Cardiac muscle cell (in vitro differentiated cells and primary cell): ENCODE measurements at regions not wholly inside any gene's neighbourhood (a gene's known extent, or its start where the extent isn't known, plus 50 kb on each side); places are given as distances from the start of the nearest gene placed in this dataset.
"Not testable (repeated sequence)": the region's sequence is repeated elsewhere in the genome, so short reads cannot be mapped to it uniquely, and the experiment has no call there.

Experiments
- DNase-seq, 2 donors: peaks; one replicate each; pipeline versions ENCODE4 v3.0.0 to v3.0.0-alpha.2; 2010 to 2017; ENCODE audit warnings: low read depth in 1 of 2, low spot score in 1 of 2
- H3K27ac ChIP-seq: fragments of 200-600 bp; sonication (generic); 2 replicates; pipeline ENCODE4 v1.5.1; 2016
- H3K27me3 ChIP-seq: fragments of 200-600 bp; sonication (generic); 2 replicates; pipeline ENCODE4 v1.6.0; 2016; ENCODE audit warnings: control low read depth
- H3K36me3 ChIP-seq: fragments of 200-600 bp; sonication (generic); 2 replicates; pipeline ENCODE4 v1.5.1; 2016; ENCODE audit warnings: control low read depth
- H3K4me1 ChIP-seq: fragments of 200-600 bp; sonication (generic); 2 replicates; pipeline ENCODE4 v1.8.1; 2017; ENCODE audit warnings: low read depth, mild to moderate bottlenecking, mixed run types
- H3K4me3 ChIP-seq: fragments of 200-600 bp; sonication (generic); 2 replicates; pipeline ENCODE4 v1.5.1; 2016; ENCODE audit warnings: mild to moderate bottlenecking
- H3K9me3 ChIP-seq: fragments of 200-600 bp; sonication (generic); 2 replicates; pipeline ENCODE4 v1.5.1; 2017; ENCODE audit warnings: low read depth, mild to moderate bottlenecking, control low read depth
- TF ChIP-seq, protein P1 (sequence below): IDR thresholded peaks from 2 replicates; pipeline ENCODE4 v1.5.1; 2012; ENCODE audit warnings: low read depth, mild to moderate bottlenecking, low read length

GRCh38 chr3:87691109-87691508 is 367.7 kb downstream of the CGGBP1 start:
- H3K36me3 ChIP-seq, result no peaks in the 10 kb centered on the region
- H3K4me3 ChIP-seq, result no peak overlapping the region
- H3K4me1 ChIP-seq, result no peaks in the 10 kb centered on the region
- H3K27ac ChIP-seq, result no peak overlapping the region
- H3K9me3 ChIP-seq, result no peaks in the 10 kb centered on the region
- TF ChIP-seq, protein P1, sequence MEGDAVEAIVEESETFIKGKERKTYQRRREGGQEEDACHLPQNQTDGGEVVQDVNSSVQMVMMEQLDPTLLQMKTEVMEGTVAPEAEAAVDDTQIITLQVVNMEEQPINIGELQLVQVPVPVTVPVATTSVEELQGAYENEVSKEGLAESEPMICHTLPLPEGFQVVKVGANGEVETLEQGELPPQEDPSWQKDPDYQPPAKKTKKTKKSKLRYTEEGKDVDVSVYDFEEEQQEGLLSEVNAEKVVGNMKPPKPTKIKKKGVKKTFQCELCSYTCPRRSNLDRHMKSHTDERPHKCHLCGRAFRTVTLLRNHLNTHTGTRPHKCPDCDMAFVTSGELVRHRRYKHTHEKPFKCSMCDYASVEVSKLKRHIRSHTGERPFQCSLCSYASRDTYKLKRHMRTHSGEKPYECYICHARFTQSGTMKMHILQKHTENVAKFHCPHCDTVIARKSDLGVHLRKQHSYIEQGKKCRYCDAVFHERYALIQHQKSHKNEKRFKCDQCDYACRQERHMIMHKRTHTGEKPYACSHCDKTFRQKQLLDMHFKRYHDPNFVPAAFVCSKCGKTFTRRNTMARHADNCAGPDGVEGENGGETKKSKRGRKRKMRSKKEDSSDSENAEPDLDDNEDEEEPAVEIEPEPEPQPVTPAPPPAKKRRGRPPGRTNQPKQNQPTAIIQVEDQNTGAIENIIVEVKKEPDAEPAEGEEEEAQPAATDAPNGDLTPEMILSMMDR, result no peak
- DNase-seq, result no peak
- H3K27me3 ChIP-seq, result no peaks in the 10 kb centered on the region

DNA sequence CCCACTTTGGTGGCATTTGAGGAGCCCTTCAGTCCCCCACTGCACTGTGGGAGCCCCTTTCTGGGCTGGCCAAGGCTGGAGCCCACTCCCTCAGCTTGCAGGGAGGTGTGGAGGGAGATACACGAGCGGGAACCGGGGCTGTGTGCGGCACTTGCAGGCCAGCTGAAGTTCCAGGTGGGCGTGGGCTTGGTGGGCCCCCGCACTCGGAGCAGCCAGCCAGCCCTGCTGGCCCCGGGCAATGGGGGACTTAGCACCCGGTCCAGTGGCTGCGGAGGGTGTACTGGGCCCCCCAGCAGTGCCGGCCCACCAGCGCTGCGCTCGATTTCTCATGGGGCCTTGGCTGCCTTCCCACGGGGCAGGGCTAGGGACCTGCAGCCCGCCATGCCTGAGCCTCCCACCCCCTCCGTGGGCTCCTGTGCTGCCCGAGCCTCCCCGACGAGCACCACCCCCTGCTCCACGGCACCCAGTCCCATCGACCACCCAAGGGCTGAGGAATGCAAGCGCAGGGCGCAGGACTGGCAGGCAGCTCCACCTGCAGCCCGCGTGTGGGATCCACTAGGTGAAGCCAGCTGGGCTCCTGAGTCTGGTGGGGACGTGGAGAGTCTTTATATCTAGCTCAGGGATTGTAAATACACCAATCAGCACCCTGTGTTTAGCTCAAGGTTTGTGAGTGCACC is 379.7 kb downstream of the CGGBP1 start:
- not testable (repeated sequence) for DNase-seq

GRCh38 chr3:87674397-87675161 is 384.2 kb downstream of the CGGBP1 start:
- no peak overlapping the region for H3K27ac ChIP-seq
- H3K9me3 ChIP-seq, result no peaks in the 10 kb centered on the region
- TF ChIP-seq, protein P1, result no peak
- H3K4me1 ChIP-seq, result no peaks in the 10 kb centered on the region
- no peak overlapping the region for H3K4me3 ChIP-seq
- DNase-seq, result no peak
- no peaks in the 10 kb centered on the region for H3K27me3 ChIP-seq
- no peaks in the 10 kb centered on the region for H3K36me3 ChIP-seq

More for the DNA sequence above, 379.7 kb downstream of the CGGBP1 start:
- not testable (repeated sequence) for H3K4me3 ChIP-seq, H3K36me3 ChIP-seq, H3K4me1 ChIP-seq, H3K27ac ChIP-seq, H3K27me3 ChIP-seq, H3K9me3 ChIP-seq

DNA sequence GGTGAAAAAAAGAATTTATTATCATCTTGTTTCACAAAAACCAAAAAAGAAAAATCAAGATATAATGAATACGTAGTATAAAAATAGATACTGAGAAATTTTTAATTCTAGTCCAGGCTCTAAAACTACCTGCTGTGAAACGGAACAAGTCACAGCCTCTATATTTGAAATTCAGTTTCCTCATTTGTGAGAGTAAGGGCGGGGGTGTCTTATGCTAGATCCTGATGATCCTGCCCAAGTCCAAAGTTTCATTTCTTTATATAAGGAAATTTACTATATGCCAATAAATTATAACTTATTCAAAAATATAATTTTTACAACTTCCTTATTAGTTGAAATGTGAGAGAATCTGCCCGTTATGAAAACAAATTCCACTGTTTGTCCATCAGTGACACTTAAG is 385.7 kb downstream of the CGGBP1 start:
- TF ChIP-seq, protein P1, result no peak
- Histone ChIP-seq H3K4me1 (no peaks in the 10 kb centered on the region), H3K27me3 (no peaks in the 10 kb centered on the region), H3K27ac (no peak overlapping the region), H3K4me3 (no peak overlapping the region), H3K36me3 (no peaks in the 10 kb centered on the region), H3K9me3 (no peaks in the 10 kb centered on the region)
- no peak for DNase-seq

DNA sequence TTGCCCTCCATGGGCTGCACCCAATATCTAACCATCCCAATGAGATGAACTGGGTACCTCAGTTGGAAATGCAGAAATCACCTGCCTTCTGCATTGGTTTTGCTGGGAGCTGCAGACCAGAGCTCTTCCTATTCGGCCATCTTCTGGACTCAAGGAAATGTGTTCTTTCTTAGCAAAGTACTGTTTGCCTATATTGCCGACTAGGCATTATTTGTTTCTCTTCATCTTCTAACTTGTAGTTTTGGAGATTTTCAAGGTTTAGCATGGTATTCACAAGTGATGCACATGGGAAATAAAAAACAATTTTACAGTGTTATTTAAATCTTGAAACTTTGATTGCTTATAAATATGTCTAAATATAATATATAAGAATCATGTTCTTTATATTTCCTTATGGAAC is 377.8 kb upstream of the POU1F1 start:
- no peak for DNase-seq
- Histone ChIP-seq H3K4me3 (no peak overlapping the region), H3K27ac (no peak overlapping the region), H3K27me3 (no peaks in the 10 kb centered on the region), H3K4me1 (no peaks in the 10 kb centered on the region), H3K36me3 (no peaks in the 10 kb centered on the region), H3K9me3 (no peaks in the 10 kb centered on the region)
- TF ChIP-seq, protein P1, result no peak

- not testable (repeated sequence) for H3K27me3 ChIP-seq, H3K36me3 ChIP-seq, H3K4me3 ChIP-seq, H3K4me1 ChIP-seq, DNase-seq, H3K9me3 ChIP-seq, H3K27ac ChIP-seq
Observed at GRCh38 chr3:87653138-87653537, 376.8 kb upstream of the POU1F1 start.
